GM19023 (cell line): ENCODE measurements at regions not wholly inside any gene's neighbourhood (a gene's known extent, or its start where the extent isn't known, plus 50 kb on each side); places are given as distances from the start of the nearest gene placed in this dataset.
"Not testable (repeated sequence)": the region's sequence is repeated elsewhere in the genome, so short reads cannot be mapped to it uniquely, and the experiment has no call there.

Source experiments
- ATAC-seq: cut with Tn5 transposase; IDR thresholded peaks from one replicate; pipeline ENCODE4 v1.9.1; 2021; ENCODE audit warnings: mild to moderate bottlenecking, moderate library complexity; ENCODE audit not compliant: unreplicated experiment

- ATAC-seq, result no peak
These were observed 266.0 kb downstream of the CD83 start for GRCh38 chr6:14383393-14384174.

GRCh38 chr6:14384175-14384949, 266.8 kb downstream of the CD83 start:
- no peak for ATAC-seq

- ATAC-seq, result no peak
These were observed 268.7 kb downstream of the CD83 start for GRCh38 chr6:14386263-14386662.

- ATAC-seq, result no peak
These were observed 269.1 kb downstream of the CD83 start for GRCh38 chr6:14386668-14387067.

- no peak for ATAC-seq
These were observed 270.8 kb downstream of the CD83 start for GRCh38 chr6:14388371-14388770.

GRCh38 chr6:14389776-14390175, 272.2 kb downstream of the CD83 start:
- not testable (repeated sequence) for ATAC-seq

GRCh38 chr6:14390805-14391204, 273.2 kb downstream of the CD83 start:
- no peak for ATAC-seq

- no peak for ATAC-seq
These were observed 276.3 kb downstream of the CD83 start for GRCh38 chr6:14393910-14394309.

GRCh38 chr6:14396392-14396791, 278.8 kb downstream of the CD83 start:
- no peak for ATAC-seq

- ATAC-seq, result no peak
These were observed 279.4 kb downstream of the CD83 start for GRCh38 chr6:14396826-14397517.

GRCh38 chr6:14397518-14397901, 279.9 kb downstream of the CD83 start:
- ATAC-seq, result no peak

GRCh38 chr6:14398953-14399352, 281.4 kb downstream of the CD83 start:
- no peak for ATAC-seq

- ATAC-seq, result no peak
These were observed 282.1 kb downstream of the CD83 start for GRCh38 chr6:14399635-14400034.

- no peak for ATAC-seq
These were observed 283.7 kb downstream of the CD83 start for GRCh38 chr6:14401246-14401645.

GRCh38 chr6:14406614-14407331, 289.2 kb downstream of the CD83 start:
- ATAC-seq, result no peak

- ATAC-seq, result no peak
These were observed 290.9 kb downstream of the CD83 start for GRCh38 chr6:14408446-14408845.

GRCh38 chr6:14412026-14412425, 294.5 kb downstream of the CD83 start:
- no peak for ATAC-seq

GRCh38 chr6:14415452-14415851, 297.9 kb downstream of the CD83 start:
- no peak for ATAC-seq

GRCh38 chr6:14417377-14417776, 299.8 kb downstream of the CD83 start:
- ATAC-seq, result no peak

- ATAC-seq, result not testable (repeated sequence)
These were observed 301.7 kb downstream of the CD83 start for GRCh38 chr6:14419224-14419623.

GRCh38 chr6:14422061-14422460, 304.5 kb downstream of the CD83 start:
- no peak for ATAC-seq
